ENCODE measurements at regions not wholly inside any gene's neighbourhood (a gene's known extent, or its start where the extent isn't known, plus 50 kb on each side); places are given as distances from the start of the nearest gene placed in this dataset.

GRCh38 chr2:221364672-221365071 lies 207.4 kb downstream of the EPHA4 start:
- Histone ChIP-seq H3K27ac (ENCODE audit: low read depth, low read length) (no peak overlapping the region), H3K9ac (ENCODE audit: low read length) (no peak overlapping the region)

More at GRCh38 chr2:221364672-221365071, 207.4 kb downstream of the EPHA4 start:
- no peaks in the 10 kb centered on the region for H3K27me3 ChIP-seq (ENCODE audit: control insufficient read depth, insufficient read depth, low read length)
- H3K36me3 ChIP-seq (ENCODE audit: control insufficient read depth, insufficient read depth, low read length), result no peaks in the 10 kb centered on the region
- H3K9me3 ChIP-seq (ENCODE audit: control insufficient read depth, insufficient read depth, low read depth, low read length), result no peaks in the 10 kb centered on the region
- H3K4me3 ChIP-seq (ENCODE audit: low read depth, low read length), result no peak overlapping the region
- H3K4me1 ChIP-seq (ENCODE audit: control insufficient read depth, insufficient read depth, low read length), result peaks cover 5% of the 10 kb centered on the region; the same call in 1 of the 2 replicates

Measured in HUES6 (cell line).